HG02885 (cell line): ENCODE measurements at regions not wholly inside any gene's neighbourhood (a gene's known extent, or its start where the extent isn't known, plus 50 kb on each side); places are given as distances from the start of the nearest gene placed in this dataset.
A peak's percentile ranks its signal among the peaks of the same experiment; 100 is the strongest.

Experiments
- ATAC-seq: cut with Tn5 transposase; IDR thresholded peaks from one replicate; pipeline ENCODE4 v1.9.1; 2021; ENCODE audit warnings: mild to moderate bottlenecking; ENCODE audit not compliant: unreplicated experiment, poor library complexity

DNA sequence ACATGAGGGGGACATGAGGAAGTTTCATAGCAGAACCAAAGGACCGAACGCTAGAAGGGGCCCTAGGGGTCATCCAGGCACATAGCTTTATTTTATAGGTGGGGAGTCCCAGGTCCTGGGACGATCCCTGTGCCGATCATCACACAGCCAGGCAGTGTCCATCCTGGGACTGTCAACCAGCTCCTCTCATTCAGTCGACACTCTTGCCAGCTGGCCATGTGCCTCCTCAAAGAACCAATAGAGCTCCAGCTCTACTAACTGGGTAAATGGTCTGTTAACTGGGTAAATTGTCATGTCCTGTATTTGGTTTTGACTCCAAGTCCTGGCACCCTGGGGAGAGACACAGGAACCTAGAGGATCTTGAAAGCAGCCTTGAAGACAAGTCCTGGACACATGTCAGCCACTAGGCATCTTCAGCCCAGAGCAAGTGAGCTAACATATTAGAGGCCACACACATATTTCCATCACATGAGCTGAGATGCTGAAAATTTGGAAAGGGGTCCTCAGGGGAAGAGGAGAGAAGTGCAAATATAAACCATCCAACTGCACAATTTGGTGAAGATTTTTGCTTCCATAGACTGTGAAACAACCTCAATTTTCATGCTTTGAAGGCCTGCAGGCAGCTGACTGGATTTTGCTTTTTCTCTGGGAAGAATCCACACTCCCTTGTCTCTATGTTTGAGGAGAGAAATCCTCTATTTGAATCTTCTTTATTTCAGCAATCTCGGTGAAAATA lies 361.1 kb upstream of the SLC14A2 start:
- ATAC-seq, result no peak

DNA sequence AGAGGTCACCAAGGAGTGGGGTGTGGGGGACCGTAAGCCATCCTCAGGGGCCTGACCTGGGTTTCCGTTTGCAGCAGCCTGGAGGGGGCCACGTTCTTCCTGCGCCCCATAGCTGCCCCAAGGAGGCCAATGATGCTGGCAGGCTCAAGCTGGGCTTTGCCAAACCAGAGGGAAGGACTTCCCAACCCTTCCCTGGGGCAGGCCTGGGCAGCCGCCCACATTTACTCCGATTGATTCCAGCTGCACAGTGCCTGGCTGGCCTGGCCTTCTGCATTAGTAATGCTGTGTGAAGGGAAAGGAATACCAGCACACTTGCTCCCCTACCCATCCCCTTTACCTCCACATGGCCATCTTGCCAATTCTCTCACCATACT lies 360.6 kb upstream of the SLC14A2 start:
- ATAC-seq, result no peak

- no peak for ATAC-seq
Observed at GRCh38 chr18:45255197-45255890, 359.9 kb upstream of the SLC14A2 start.

DNA sequence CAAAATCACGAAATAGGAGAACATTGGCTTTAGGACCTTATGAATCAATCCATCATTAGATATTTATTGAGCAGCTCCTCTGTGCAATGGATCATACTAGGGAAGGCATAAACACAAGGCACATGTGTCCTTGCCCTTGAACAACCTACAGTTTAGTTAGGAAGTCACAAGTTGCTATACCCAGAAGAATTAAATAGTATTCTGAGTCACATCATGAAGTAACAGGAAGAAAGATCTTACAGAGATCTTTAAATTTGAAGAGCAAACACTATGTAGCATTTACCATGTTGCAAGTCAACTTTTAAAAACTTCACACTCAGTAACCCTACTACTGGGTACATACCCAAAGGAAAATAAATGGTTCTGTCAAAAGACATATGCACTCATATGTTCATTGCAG lies 355.2 kb upstream of the SLC14A2 start:
- no peak for ATAC-seq

DNA sequence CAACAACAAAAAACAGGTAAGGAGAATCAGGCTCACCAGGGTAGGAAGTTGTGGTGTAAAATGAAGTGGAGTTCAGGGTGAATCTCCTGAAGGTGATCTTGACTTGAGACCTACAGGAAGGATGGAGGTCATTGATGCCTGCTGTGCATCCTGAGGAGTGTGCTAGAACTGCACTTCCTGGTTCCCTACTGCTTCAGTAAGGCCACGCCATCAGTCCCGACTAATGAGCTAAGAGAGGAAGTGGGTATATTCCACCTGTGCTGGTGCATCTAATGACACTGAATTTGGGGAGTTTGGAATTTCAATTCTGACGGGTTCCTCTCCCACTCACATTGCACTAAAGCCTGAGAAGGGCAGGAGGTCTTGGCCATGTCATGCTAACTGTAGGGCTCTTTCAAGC lies 349.3 kb upstream of the SLC14A2 start:
- ATAC-seq, result no peak

DNA sequence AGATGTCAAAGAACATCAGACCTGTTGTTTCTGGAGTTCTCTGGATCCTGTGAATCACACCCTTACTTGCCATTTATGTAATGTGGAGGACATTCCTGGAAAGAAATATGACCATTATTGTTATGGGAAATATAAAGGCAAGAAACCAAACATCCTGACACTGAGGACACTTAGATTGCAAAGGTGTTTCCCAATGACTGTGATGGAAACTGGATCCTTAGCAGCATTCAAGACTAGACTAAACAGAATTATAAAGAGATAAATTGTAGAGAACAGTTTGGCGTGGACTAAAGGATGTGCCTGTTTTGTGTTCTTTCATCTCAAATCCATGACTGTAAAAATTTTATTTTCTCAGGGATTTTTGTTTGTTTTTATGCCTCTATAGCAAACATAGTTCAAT lies 347.7 kb upstream of the SLC14A2 start:
- no peak for ATAC-seq

GRCh38 chr18:45268583-45268982 lies 346.7 kb upstream of the SLC14A2 start:
- no peak for ATAC-seq

DNA sequence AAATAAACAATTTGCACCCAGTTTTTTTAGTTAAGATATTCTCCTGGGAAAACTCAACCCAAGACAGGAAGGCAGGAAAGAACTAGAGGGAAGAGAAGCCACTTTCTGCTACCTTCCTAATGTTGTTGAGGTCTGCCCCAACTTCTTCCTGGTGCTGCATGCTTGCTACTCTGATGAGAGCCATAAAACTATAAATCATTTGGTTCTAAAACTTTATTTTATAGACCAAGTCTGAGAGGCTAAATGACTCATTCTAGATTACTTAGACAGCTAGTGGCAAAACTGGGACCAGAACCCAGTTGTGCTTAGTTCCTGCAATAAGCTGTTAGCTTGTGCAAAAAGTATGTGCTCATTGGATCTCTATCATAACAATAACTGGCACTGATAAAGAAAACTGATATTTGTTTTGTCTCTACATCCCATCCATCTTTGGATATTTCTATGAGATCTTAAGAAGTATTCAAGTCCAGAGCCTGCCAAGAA lies 344.9 kb upstream of the SLC14A2 start:
- ATAC-seq, result no peak

DNA sequence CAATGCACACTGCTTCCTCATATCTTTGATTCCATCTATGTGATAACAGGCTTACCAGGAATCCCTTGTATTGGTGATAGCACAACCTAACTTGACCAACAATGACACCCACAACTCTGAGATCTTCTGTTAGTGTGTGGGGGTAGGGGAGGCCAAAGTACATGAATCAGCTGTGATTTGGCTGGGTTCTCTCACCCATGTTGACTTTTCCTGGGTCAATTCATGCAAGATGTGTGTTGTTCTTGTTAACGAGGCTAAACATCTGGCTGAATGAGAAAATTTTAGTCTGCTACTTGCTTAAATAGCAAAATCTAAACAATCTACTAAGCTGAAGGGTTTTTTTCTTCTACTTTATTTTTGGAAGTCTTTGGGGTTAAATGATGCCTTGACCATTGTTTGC lies 341.2 kb upstream of the SLC14A2 start:
- no peak for ATAC-seq

- ATAC-seq, result peak; percentile 44
Observed at GRCh38 chr18:45275367-45276113, 339.7 kb upstream of the SLC14A2 start.

GRCh38 chr18:45276878-45277277 lies 338.4 kb upstream of the SLC14A2 start:
- ATAC-seq, result no peak

DNA sequence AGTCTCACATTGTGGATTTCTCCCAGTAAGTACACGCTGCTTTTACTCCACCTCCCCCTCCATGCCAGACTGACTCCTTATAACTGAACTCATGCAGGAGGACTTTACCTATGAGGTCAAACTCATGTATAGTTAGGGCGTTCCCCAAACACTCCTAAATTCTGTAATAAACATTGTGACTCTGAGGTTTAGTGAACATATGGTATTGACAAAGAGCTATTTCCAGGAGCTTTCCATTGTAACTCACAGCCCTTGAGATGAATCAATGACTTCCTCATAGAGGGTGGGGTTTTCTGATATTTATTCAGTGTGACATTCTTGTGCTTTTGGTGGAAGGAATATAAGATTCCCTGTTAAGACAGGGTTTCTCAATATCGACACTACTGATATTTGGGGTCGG lies 337.4 kb upstream of the SLC14A2 start:
- ATAC-seq, result no peak

DNA sequence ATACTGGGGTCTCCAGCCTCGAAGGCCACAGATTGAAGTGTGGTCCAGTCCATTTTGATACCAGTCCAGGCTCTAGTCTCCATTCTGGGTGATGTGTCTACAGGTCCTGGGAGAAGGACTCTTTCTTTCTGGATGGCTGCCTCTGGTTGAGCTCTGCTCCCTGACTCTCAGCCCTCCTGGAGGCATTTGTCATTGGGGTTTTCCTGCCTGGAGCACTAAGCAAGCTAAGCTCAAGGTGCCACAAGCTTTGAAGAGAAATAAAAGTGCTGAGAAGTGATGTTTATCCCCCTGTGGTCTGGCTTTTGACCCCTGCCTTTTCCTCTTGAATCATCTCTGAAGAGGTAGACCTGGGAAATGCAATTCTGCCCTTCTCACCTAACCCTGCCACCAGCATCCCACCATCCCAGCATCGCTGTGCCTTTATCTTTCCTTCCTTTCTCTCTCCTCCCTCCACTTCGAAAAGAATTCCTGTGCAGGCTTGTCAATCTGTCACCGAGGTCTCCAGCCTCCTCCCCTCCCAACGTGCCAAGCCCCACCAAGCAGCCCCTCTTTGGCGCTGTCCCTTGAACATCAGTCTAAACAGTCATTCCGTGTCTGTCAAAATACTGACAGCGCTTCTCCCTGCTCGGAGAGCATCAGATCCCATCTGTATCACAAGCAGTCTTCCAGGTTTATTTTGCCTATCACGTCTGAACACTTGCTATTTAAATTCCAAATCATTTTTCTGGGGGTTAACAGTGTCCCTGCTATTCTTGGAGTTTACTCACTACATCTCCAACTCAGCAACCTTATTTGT lies 334.6 kb upstream of the SLC14A2 start:
- no peak for ATAC-seq

GRCh38 chr18:45282101-45282812 lies 333.0 kb upstream of the SLC14A2 start:
- ATAC-seq, result no peak

DNA sequence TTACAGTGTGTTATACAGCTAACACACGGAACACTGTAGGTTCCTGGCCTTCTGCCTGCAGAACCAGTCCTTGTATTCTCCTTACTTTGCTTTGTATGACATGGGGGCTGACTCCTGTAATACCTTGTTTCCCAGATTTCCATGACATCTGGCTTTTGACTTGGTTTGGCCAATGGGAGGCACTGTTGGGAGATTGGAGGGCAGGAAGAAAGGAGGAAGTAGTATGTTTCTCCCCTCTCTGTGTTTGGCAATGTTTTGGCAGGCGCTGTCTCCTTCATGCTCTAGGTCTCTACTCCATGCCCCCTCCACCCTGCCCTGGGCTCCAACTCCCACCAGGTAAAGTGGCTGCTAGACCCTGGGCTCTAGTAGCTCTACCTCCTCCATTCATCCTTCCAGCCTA lies 331.1 kb upstream of the SLC14A2 start:
- ATAC-seq, result no peak

DNA sequence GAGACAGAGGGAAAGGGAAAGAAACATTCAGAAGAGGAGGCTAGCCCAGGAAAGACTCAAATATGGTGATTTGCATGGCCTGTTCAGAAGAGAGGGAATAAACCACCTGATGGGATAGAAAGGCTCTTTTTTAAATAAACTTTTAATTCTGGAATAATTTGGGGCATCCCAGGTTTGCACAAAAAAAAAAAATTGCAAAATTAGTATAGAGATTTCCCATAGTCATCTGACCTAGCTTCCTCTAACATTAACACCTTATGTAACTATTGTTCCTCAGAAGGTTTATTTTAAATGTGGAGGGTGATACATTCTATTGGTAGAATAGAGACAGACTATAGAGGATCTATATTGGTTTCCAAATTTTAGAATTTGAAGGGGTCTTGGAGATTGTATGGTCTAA lies 330.4 kb upstream of the SLC14A2 start:
- ATAC-seq, result no peak

DNA sequence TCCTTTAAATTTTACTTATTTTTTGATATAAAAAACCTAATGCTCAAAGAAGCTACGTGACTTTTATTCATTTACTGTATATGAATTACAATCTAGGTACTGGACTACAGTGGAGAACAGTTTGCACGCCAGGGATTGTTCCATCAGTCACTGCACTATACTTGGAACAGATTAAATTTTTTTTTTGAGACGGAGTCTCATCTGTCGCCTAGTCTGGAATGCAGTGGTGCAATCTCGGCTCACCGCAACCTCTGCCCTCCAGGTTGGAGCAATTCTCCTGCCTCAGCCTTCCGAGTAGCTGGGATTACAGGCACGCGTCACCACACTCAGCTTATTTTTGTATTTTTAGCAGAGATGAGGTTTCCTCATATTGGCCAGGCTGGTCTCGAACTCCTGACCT lies 330.0 kb upstream of the SLC14A2 start:
- no peak for ATAC-seq

DNA sequence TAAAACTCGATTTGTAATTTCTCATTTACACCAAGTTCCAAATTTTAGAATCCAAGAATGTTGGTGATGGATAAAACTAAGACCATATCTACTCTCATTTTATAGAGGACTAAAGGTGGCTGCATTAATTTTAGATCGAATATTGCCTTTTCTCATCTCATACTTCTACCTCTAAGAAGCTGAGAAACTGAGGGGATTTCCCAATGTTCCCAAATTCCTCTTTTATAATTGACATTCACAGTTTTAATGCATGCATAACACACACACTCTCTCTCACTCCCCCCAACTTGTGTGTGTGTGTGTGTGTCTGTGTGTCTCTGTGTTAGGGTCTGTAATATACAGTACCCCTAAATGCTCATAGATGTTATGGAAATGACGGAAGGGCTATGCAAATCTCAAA lies 328.8 kb upstream of the SLC14A2 start:
- no peak for ATAC-seq

GRCh38 chr18:45287531-45287930 lies 327.7 kb upstream of the SLC14A2 start:
- no peak for ATAC-seq

- no peak for ATAC-seq
Observed at GRCh38 chr18:45290364-45290763, 324.9 kb upstream of the SLC14A2 start.
